HEK293 (cell line): ENCODE measurements at regions not wholly inside any gene's neighbourhood (a gene's known extent, or its start where the extent isn't known, plus 50 kb on each side); places are given as distances from the start of the nearest gene placed in this dataset.

Experiments
- CTCF ChIP-seq: fragments of 450-650 bp; formaldehyde crosslinking; IDR thresholded peaks from 2 replicates; pipeline ENCODE4 v1.5.1; 2016; ENCODE audit warnings: missing biosample characterization, missing genetic modification characterization
- ZNF114 ChIP-seq: fragments of 450-650 bp; formaldehyde crosslinking; IDR thresholded peaks from 2 replicates; pipeline ENCODE4 v1.5.0; 2017; ENCODE audit warnings: missing biosample characterization, missing genetic modification characterization
- ZNF274 ChIP-seq, 2 experiments: fragments of 200-500 bp in 1 of 2; fragments of 450-650 bp in 1 of 2; sonication (Bioruptor generic) in 1 of 2; formaldehyde crosslinking in 1 of 2; IDR thresholded peaks; 2 replicates each; pipeline versions ENCODE4 v1.5.1 to v1.6.1; 2014 to 2016; ENCODE audit warnings: borderline replicate concordance in 1 of 2, inconsistent platforms in 1 of 2, low read length in 1 of 2, missing biosample characterization in 1 of 2, missing genetic modification characterization in 1 of 2
- ZNF292 ChIP-seq: fragments of 450-650 bp; formaldehyde crosslinking; IDR thresholded peaks from 2 replicates; pipeline ENCODE4 v1.5.1; 2016; ENCODE audit warnings: low read depth, missing biosample characterization, missing genetic modification characterization, borderline replicate concordance
- ZNF629 ChIP-seq: fragments of 450-650 bp; formaldehyde crosslinking; IDR thresholded peaks from 2 replicates; pipeline ENCODE4 v1.5.1; 2017; ENCODE audit warnings: missing biosample characterization, missing genetic modification characterization
- ZNF785 ChIP-seq: fragments of 450-650 bp; formaldehyde crosslinking; IDR thresholded peaks from 2 replicates; pipeline ENCODE4 v1.5.1; 2016; ENCODE audit warnings: missing biosample characterization, missing genetic modification characterization
- ZSCAN23 ChIP-seq: fragments of 450-650 bp; formaldehyde crosslinking; IDR thresholded peaks from 2 replicates; pipeline ENCODE4 v1.5.1; 2016; ENCODE audit warnings: missing biosample characterization, missing genetic modification characterization

- TF ChIP-seq ZNF114 (no peak), ZNF629 (tag by site-specific recombination) (no peak), ZSCAN23 (tag by site-specific recombination) (no peak), ZNF274 (IDR thresholded peaks at IDR 0.05; ENCODE audit: low read length) (no peak), ZNF274 (tag by site-specific recombination; IDR thresholded peaks at IDR 0.05; ENCODE audit: borderline replicate concordance) (no peak), ZNF292 (tag by site-specific recombination) (no peak), CTCF (tag by site-specific recombination) (no peak), ZNF785 (no peak)
Measured at GRCh38 chr6:33877982-33878535, 74.3 kb upstream of the MLN start.
